H1 (cell line): ENCODE measurements at regions not wholly inside any gene's neighbourhood (a gene's known extent, or its start where the extent isn't known, plus 50 kb on each side); places are given as distances from the start of the nearest gene placed in this dataset.

Experiments
- CTCF ChIA-PET: fragments of 300-600 bp; sonication (Branson Sonifier 250); formaldehyde crosslinking; loops from one replicate; lab custom pipeline; 2021; ENCODE audit not compliant: partially characterized antibody; lab: Charles Lee
- POLR2A ChIA-PET: fragments of 300-600 bp; sonication (Branson Sonifier 250); formaldehyde crosslinking; loops from one replicate; lab custom pipeline; 2021; ENCODE audit warnings: inconsistent platforms; ENCODE audit not compliant: partially characterized antibody; lab: Charles Lee
- DNase-seq, 2 experiments: peaks; one replicate each; pipeline versions ENCODE4 v3.0.0 to v3.0.0-alpha.2; 2010 to 2022; ENCODE audit warnings: low spot score in 2 of 2, low read depth in 1 of 2, mixed read lengths in 1 of 2
- FAIRE-seq: peaks from 2 replicates; lab custom pipeline; 2011; peaks lifted over from hg19 to GRCh38; lab: Jason Lieb, UNC
- H2AFZ ChIP-seq: 2 replicates; pipeline ENCODE4 v1.8.1; 2012; ENCODE audit warnings: low read length, inconsistent platforms
- H2AK5ac ChIP-seq: 2 replicates; pipeline ENCODE4 v1.6.1; 2013; ENCODE audit warnings: low read depth, low read length
- H2BK120ac ChIP-seq: replicated peaks from 2 replicates; pipeline ENCODE3; 2013; ENCODE audit warnings: low read depth, low read length, inconsistent platforms
- H2BK12ac ChIP-seq: 2 replicates; pipeline ENCODE4 v1.6.1; 2013; ENCODE audit warnings: low read depth, low read length
- H2BK15ac ChIP-seq: 2 replicates; pipeline ENCODE4 v1.6.1; 2013; ENCODE audit warnings: low read length
- H2BK20ac ChIP-seq: 2 replicates; pipeline ENCODE4 v1.6.1; 2013; ENCODE audit warnings: low read length
- H2BK5ac ChIP-seq: 2 replicates; pipeline ENCODE4 v1.6.1; 2013; ENCODE audit warnings: low read depth, low read length
- H3K14ac ChIP-seq: 2 replicates; pipeline ENCODE4 v1.6.1; 2013; ENCODE audit warnings: inconsistent platforms; ENCODE audit not compliant: insufficient read length
- H3K18ac ChIP-seq: 2 replicates; pipeline ENCODE4 v1.6.1; 2013; ENCODE audit warnings: low read length; ENCODE audit errors: extremely low read depth
- H3K23ac ChIP-seq: 2 replicates; pipeline ENCODE4 v1.6.1; 2013; ENCODE audit warnings: inconsistent platforms; ENCODE audit not compliant: insufficient read length
- H3K23me2 ChIP-seq: 2 replicates; pipeline ENCODE4 v1.6.1; 2013; ENCODE audit warnings: low read depth, low read length
- H3K27ac ChIP-seq: 2 replicates; pipeline ENCODE4 v1.6.1; 2011; ENCODE audit warnings: low read depth, low read length, inconsistent platforms
- H3K27me3 ChIP-seq, 4 experiments: replicated peaks in 1 of 4; 1 replicate in 1 of 4; 2 replicates in 3 of 4; pipeline versions ENCODE4 v1.6.1 to v1.8.1; 2011 to 2013; ENCODE audit warnings: low read length in 3 of 4, mild to moderate bottlenecking in 3 of 4, inconsistent platforms in 2 of 4, mixed read lengths in 2 of 4, moderate library complexity in 1 of 4; ENCODE audit not compliant: control insufficient read depth in 3 of 4, insufficient read depth in 3 of 4; ENCODE audit errors: extremely low read depth in 1 of 4
- H3K36me3 ChIP-seq, 4 experiments: 2 replicates each; pipeline versions ENCODE4 v1.6.1 to v1.8.1; 2011 to 2013; ENCODE audit warnings: mild to moderate bottlenecking in 4 of 4, low read length in 3 of 4, moderate library complexity in 2 of 4, control low read depth in 1 of 4, inconsistent platforms in 1 of 4; ENCODE audit not compliant: insufficient read depth in 4 of 4, control insufficient read depth in 2 of 4
- H3K4ac ChIP-seq: replicated peaks from 2 replicates; pipeline ENCODE3; 2013; ENCODE audit warnings: low read length, low read depth, mixed read lengths, inconsistent platforms; ENCODE audit not compliant: insufficient read length
- H3K4me1 ChIP-seq, 4 experiments: replicated peaks in 1 of 4; 1 replicate in 1 of 4; 2 replicates in 3 of 4; pipeline versions ENCODE4 v1.6.1 to v1.8.1; 2011 to 2013; ENCODE audit warnings: low read length in 3 of 4, inconsistent platforms in 2 of 4, mixed read lengths in 1 of 4; ENCODE audit not compliant: insufficient read depth in 4 of 4, control insufficient read depth in 3 of 4
- H3K4me2 ChIP-seq, 2 experiments: 2 replicates each; pipeline versions ENCODE4 v1.6.1 to v1.8.1; 2011 to 2013; ENCODE audit warnings: low read depth in 2 of 2, low read length in 2 of 2, control low read depth in 1 of 2, inconsistent platforms in 1 of 2, mild to moderate bottlenecking in 1 of 2; ENCODE audit not compliant: insufficient read depth in 1 of 2
- H3K4me3 ChIP-seq, 4 experiments: fragments of 200-600, 300-600 bp in 1 of 4; sonication (generic), shearing (Covaris generic), sonication (Bioruptor Twin) in 1 of 4; 2 replicates each; pipeline versions ENCODE4 v1.5.1 to v1.8.1; 2011 to 2016; ENCODE audit warnings: low read length in 4 of 4, low read depth in 3 of 4, control low read depth in 2 of 4, inconsistent platforms in 2 of 4, mild to moderate bottlenecking in 2 of 4, mixed read lengths in 1 of 4, moderate library complexity in 1 of 4; ENCODE audit not compliant: insufficient read depth in 2 of 4; ENCODE audit errors: extremely low read depth in 1 of 4
- H3K56ac ChIP-seq: replicated peaks from 2 replicates; pipeline ENCODE3; 2013; ENCODE audit warnings: low read depth, mild to moderate bottlenecking, mixed read lengths, low read length, inconsistent platforms; ENCODE audit not compliant: insufficient read length
- H3K79me1 ChIP-seq: 2 replicates; pipeline ENCODE4 v1.6.1; 2013; ENCODE audit warnings: low read depth, low read length, control low read depth
- H3K79me2 ChIP-seq, 2 experiments: 2 replicates each; pipeline versions ENCODE4 v1.6.1 to v1.8.1; 2012 to 2013; ENCODE audit warnings: low read length in 2 of 2, mild to moderate bottlenecking in 2 of 2, inconsistent platforms in 1 of 2; ENCODE audit not compliant: insufficient read depth in 2 of 2, control insufficient read depth in 1 of 2
- H3K9ac ChIP-seq, 4 experiments: replicated peaks in 1 of 4; 1 replicate in 1 of 4; 2 replicates in 3 of 4; pipeline versions ENCODE4 v1.6.1 to v1.8.1; 2011 to 2013; ENCODE audit warnings: low read depth in 3 of 4, low read length in 3 of 4, control low read depth in 2 of 4, mild to moderate bottlenecking in 2 of 4, moderate library complexity in 2 of 4, inconsistent platforms in 1 of 4; ENCODE audit errors: extremely low read depth in 1 of 4
- H3K9me3 ChIP-seq, 2 experiments: 2 replicates each; pipeline versions ENCODE4 v1.6.1 to v1.8.1; 2012 to 2013; ENCODE audit warnings: mild to moderate bottlenecking in 2 of 2, moderate library complexity in 2 of 2, control low read depth in 1 of 2, inconsistent platforms in 1 of 2, low read depth in 1 of 2, low read length in 1 of 2, mixed read lengths in 1 of 2; ENCODE audit not compliant: insufficient read depth in 2 of 2
- H4K20me1 ChIP-seq, 2 experiments: replicated peaks in 1 of 2; 2 replicates each; pipeline versions ENCODE3 to v1.8.1; 2011 to 2013; ENCODE audit warnings: inconsistent platforms in 2 of 2, low read length in 2 of 2, mild to moderate bottlenecking in 1 of 2; ENCODE audit not compliant: insufficient read depth in 2 of 2, control insufficient read depth in 1 of 2
- H4K5ac ChIP-seq: 2 replicates; pipeline ENCODE4 v1.6.1; 2013; ENCODE audit warnings: low read length, low read depth, mixed read lengths, inconsistent platforms; ENCODE audit not compliant: insufficient read length
- H4K8ac ChIP-seq: 2 replicates; pipeline ENCODE4 v1.8.0; 2013; ENCODE audit warnings: mild to moderate bottlenecking, moderate library complexity, low read length, inconsistent platforms; ENCODE audit not compliant: insufficient read depth; ENCODE audit errors: extremely low read depth
- H4K91ac ChIP-seq: replicated peaks from 2 replicates; pipeline ENCODE3; 2013; ENCODE audit warnings: low read length, mixed read lengths, inconsistent platforms; ENCODE audit not compliant: insufficient read length
- ATF2 ChIP-seq: IDR thresholded peaks from 2 replicates; pipeline ENCODE4 v1.6.1; 2012; ENCODE audit warnings: low read length, inconsistent platforms
- CEBPB ChIP-seq: IDR thresholded peaks from 2 replicates; pipeline ENCODE4 v1.6.1; 2012; ENCODE audit warnings: low read depth, low read length
- EZH2 ChIP-seq: fragments of 200-600 bp; sonication (generic); IDR thresholded peaks from 2 replicates; pipeline ENCODE4 v1.7.1; 2012; ENCODE audit warnings: low read depth, mild to moderate bottlenecking, moderate library complexity, low read length, inconsistent platforms; ENCODE audit not compliant: severe bottlenecking
- KDM1A ChIP-seq: fragments of 200-600, 300-600 bp; sonication (generic); IDR thresholded peaks from 2 replicates; pipeline ENCODE4 v1.7.1; 2016; ENCODE audit warnings: mild to moderate bottlenecking, low read length, borderline replicate concordance
- KDM4A ChIP-seq: IDR thresholded peaks from one replicate; pipeline ENCODE4 v1.7.1; 2012; ENCODE audit warnings: low read depth, mild to moderate bottlenecking, moderate library complexity, low read length, inconsistent platforms; ENCODE audit not compliant: severe bottlenecking
- NRF1 ChIP-seq: IDR thresholded peaks from 2 replicates; pipeline ENCODE4 v1.6.1; 2011; ENCODE audit warnings: mild to moderate bottlenecking, low read depth, low read length, improper control_type of control experiment
- RAD21 ChIP-seq, 2 experiments: IDR thresholded peaks in 1 of 2; conservative IDR thresholded peaks in 1 of 2; 2 replicates each; pipeline ENCODE4 v1.6.1; 2011; ENCODE audit warnings: low read depth in 2 of 2, low read length in 2 of 2, improper control_type of control experiment in 1 of 2, inconsistent platforms in 1 of 2, mild to moderate bottlenecking in 1 of 2, moderate library complexity in 1 of 2
- RFX5 ChIP-seq: IDR thresholded peaks from 2 replicates; pipeline ENCODE4 v1.6.1; 2011; ENCODE audit warnings: low read depth, low read length, improper control_type of control experiment, borderline replicate concordance
- SIN3A ChIP-seq, 2 experiments: IDR thresholded peaks in 1 of 2; conservative IDR thresholded peaks in 1 of 2; 2 replicates each; pipeline ENCODE4 v1.6.1; 2011 to 2012; ENCODE audit warnings: low read length in 2 of 2, improper control_type of control experiment in 1 of 2, low read depth in 1 of 2, mild to moderate bottlenecking in 1 of 2
- SP2 ChIP-seq: IDR thresholded peaks from 2 replicates; pipeline ENCODE4 v1.6.1; 2012; ENCODE audit warnings: mild to moderate bottlenecking, low read length, inconsistent platforms
- YY1 ChIP-seq: IDR thresholded peaks from 2 replicates; pipeline ENCODE4 v1.6.1; 2011; ENCODE audit warnings: low read depth, mild to moderate bottlenecking, low read length
- WGBS, 2 experiments: shearing (Covaris generic) in 1 of 2; methylation state at CpG; one replicate each; pipeline versions ENCODE4 v1.1.6 to v1.1.7; 2013 to 2015; ENCODE audit warnings: low lambda C conversion rate in 2 of 2, mixed read lengths in 2 of 2, inconsistent platforms in 1 of 2, low coverage in 1 of 2, missing lambda C conversion rate in 1 of 2; ENCODE audit not compliant: insufficient replicate concordance in 2 of 2, insufficient coverage in 1 of 2, insufficient read length in 1 of 2; ENCODE audit errors: extremely low coverage in 1 of 2, missing lambda C conversion rate in 1 of 2; 5-methylcytosine and 5-hydroxymethylcytosine counted together
- TF ChIP-seq, protein P1 (sequence below): IDR thresholded peaks from 2 replicates; pipeline ENCODE4 v1.6.1; 2011; ENCODE audit warnings: low read depth, mild to moderate bottlenecking, low read length; ENCODE audit not compliant: insufficient read depth

DNA sequence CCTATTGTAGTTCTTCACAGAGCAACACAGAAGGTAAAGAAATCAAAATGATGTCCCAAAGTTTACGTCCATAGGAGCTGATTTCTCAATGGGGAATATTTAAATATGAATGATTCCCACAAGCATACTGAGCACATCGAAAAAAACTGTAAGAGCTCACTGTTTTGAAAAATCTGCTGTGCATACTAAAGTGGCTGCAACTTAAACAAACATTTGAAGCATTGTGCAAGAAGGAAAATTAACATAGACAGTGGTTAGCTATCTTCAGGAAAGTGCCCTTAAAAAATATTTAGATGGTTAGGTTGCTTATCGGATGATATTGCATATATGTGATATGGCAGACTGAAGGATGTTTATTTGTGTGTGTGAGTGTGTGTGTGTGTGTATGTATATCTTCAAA lies 747.6 kb downstream of the RFPL4B start:
- POLR2A ChIA-PET = no interaction called here
- Histone ChIP-seq H3K36me3 (no peaks in the 10 kb centered on the region), H2BK120ac (no peak overlapping the region), H3K14ac (no peak overlapping the region), H4K91ac (no peak overlapping the region), H3K9me3 (no peaks in the 10 kb centered on the region), H4K20me1 (no peaks in the 10 kb centered on the region), H4K5ac (no peak overlapping the region), H2BK5ac (no peak overlapping the region), H3K23me2 (no peaks in the 10 kb centered on the region; the same call in 1 of the 2 replicates), H3K79me1 (no peaks in the 10 kb centered on the region), H3K4me3 (no peak overlapping the region), H3K9ac (no peak overlapping the region), H4K8ac (no peak overlapping the region), H3K56ac (no peak overlapping the region), H3K23ac (no peak overlapping the region), H3K4me2 (no peak overlapping the region), H3K27me3 (no peaks in the 10 kb centered on the region), H3K4ac (no peak overlapping the region), H3K27ac (no peak overlapping the region), H2BK15ac (no peak overlapping the region), H2BK20ac (no peak overlapping the region), H2AK5ac (no peak overlapping the region), H3K79me2 (no peaks in the 10 kb centered on the region), H2AFZ (no peak overlapping the region), H2BK12ac (no peak overlapping the region), H3K18ac (no peak overlapping the region), H3K4me1 (no peaks in the 10 kb centered on the region)
- DNase-seq (no peak), FAIRE-seq (no peak)
- WGBS, 2 experiments = 49% methylated on average over 3 of the region's 3 CpGs; no CpG with 5 or more reads in 1 of the 2 experiments
- CTCF ChIA-PET = interaction anchor here (1.0 kb wide), 1 partner anchor 217 kb away, joined by 3 read pairs; no protein-coding TSS in a partner anchor
- TF ChIP-seq SIN3A (conservative IDR thresholded peaks at IDR 0.05 in 1 of 2, IDR thresholded peaks at IDR 0.05 in 1 of 2; ENCODE audit: low read depth in 1 of 2, low read length in 2 of 2) = no peak
- no peak for TF ChIP-seq RFX5
- no peak for TF ChIP-seq RAD21 (IDR thresholded peaks at IDR 0.05 in 1 of 2, conservative IDR thresholded peaks at IDR 0.05 in 1 of 2; ENCODE audit: low read depth in 2 of 2, low read length in 2 of 2)
- no peak for TF ChIP-seq YY1
- no peak for TF ChIP-seq KDM1A
- TF ChIP-seq EZH2 = no peak
- TF ChIP-seq SP2 = no peak
- TF ChIP-seq ATF2 = no peak
- no peak for TF ChIP-seq CEBPB
- TF ChIP-seq, protein P1, sequence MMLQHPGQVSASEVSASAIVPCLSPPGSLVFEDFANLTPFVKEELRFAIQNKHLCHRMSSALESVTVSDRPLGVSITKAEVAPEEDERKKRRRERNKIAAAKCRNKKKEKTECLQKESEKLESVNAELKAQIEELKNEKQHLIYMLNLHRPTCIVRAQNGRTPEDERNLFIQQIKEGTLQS = no peak
- TF ChIP-seq NRF1 = no peak
- TF ChIP-seq KDM4A = no peak
